KG1 (cell line): ENCODE measurements at regions not wholly inside any gene's neighbourhood (a gene's known extent, or its start where the extent isn't known, plus 50 kb on each side); places are given as distances from the start of the nearest gene placed in this dataset.
A peak's percentile ranks its signal among the peaks of the same experiment; 100 is the strongest.

Experiments used
- DNase-seq: peaks from one replicate; lab custom pipeline; 2025; lab: John Stamatoyannopoulos, UW

- DNase-seq: no peak
These were observed 226.9 kb upstream of the CRY1 start for GRCh38 chr12:107320033-107320928.

- DNase-seq: peak; percentile 42
These were observed 227.7 kb upstream of the CRY1 start for GRCh38 chr12:107320929-107321631.

DNA sequence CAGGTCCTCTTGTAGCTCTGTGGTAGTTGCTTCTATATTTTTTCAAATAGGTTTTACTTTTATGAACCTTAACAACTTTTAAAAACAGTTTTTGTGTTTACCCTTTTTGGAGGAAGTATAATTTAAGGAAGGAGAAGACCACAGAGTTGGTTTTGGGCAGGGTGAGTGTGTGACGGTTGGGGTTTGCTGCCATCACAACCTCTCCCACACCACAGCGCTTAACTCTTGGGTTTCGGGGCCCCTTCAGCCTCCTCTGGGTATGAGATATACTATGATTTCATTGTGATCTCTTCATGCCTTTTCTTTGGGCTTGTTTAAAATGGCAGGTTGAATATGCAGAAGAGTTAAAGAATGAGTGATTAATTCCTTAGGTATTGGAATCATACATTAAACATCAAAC is 228.7 kb upstream of the CRY1 start:
- DNase-seq: peak; percentile 75

- no peak for DNase-seq
These were observed 231.8 kb upstream of the CRY1 start for GRCh38 chr12:107325075-107325608.

DNA sequence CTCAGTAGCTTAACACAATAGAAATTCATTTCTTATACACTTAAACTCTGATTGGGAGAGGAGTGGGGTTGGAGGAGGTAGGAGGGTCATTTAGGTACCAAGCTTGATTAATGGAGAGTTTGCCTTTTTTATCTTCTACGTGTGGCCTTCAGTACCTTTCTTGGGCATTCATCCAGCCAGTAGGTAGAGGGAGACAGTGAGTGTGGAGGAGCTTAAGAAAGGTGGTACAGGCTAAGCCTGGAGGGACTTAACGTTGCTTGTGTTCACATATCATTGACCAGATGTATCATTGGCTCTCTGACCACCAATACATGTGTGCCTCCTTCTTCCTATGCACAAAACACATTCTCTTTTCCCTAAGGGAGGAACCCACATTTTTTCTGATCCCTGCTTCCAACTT is 232.9 kb upstream of the CRY1 start:
- no peak for DNase-seq

DNA sequence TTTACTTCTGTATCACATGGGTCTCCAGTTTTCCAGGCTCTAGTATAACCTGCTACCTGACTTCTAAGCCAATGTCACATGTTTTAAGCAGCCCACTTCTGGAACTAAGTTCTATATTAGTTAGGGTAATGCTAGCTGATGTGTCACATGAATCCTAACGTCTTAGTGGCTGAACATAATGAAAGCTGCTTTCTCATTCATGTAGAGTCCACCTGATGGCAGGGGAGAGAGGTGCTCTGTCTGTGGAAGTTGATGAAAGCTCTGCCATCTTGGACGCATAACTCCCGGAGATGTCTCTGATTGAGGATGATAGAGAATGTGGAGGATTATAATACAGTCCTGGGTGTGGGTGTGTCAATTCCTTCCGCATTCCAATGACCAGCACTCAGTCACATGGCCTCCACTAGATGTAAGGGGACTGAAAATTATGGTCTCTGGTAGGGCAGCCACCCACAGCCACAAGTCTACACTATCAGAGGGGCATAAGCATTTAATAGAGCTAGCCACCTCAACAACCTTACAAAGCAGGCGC is 234.4 kb upstream of the CRY1 start:
- no peak for DNase-seq

GRCh38 chr12:107328442-107329133 is 235.2 kb upstream of the CRY1 start:
- DNase-seq: peak; percentile 39

DNA sequence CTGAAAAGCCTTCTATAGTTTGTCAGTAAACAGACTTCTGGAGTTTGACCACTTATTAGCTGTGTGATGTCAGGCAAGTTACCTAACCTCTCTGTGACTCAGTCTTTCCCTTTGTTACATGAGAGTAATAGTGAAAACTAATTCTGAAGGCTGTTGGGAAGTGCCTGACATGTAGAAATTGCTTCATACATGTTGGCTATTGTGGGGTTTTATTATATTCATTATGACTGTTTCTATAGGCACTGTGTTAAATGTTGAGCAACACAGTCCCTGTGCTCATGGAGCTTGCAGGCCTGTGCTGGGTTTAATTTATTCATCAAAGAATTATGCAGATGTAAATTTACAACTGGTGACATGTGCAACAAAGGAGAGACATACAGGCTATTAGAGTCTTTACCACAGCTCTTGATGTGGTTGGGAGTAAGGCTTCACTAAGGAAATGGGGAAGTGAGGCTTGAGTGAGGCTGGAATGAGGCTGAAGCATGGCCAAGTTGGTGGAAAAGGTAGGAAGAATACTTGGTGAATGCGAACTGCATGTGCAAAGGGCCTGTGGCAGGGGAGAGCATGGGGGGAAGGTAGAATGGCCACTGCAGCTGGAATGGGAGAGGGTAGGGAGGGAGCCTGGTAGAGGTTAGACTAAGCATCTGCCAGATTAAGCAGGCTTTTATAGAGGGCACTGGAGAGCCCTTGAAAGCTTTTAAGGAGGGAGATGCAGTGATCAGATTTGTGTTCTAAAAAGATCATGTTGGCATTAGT is 236.4 kb upstream of the CRY1 start:
- no peak for DNase-seq

GRCh38 chr12:107330831-107331431 is 237.6 kb upstream of the CRY1 start:
- DNase-seq: no peak

DNA sequence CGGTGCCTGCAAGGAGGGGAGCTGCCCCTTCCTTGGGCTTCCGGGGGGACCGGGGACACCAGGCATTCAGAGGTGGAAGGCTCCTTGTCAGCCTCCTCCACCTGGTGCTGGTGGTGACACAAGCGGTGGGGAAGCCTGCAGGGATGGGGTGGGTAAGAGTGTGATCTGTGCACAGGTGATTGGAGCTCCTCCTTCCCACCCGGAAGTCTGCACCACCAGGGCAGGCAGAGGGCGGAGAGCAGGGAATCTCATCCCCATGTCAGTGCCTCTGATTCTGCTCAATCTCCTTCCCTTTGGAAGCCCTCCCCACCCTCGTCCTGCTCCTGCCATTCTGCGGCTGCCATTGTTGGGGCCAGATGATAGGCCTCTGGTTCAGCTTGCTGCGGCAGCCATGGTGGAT is 238.1 kb upstream of the CRY1 start:
- no peak for DNase-seq

- no peak for DNase-seq
These were observed 238.6 kb upstream of the CRY1 start for GRCh38 chr12:107331912-107332311.

- no peak for DNase-seq
These were observed 239.4 kb upstream of the CRY1 start for GRCh38 chr12:107332743-107333142.

- no peak for DNase-seq
These were observed 242.6 kb upstream of the CRY1 start for GRCh38 chr12:107335802-107336570.

DNA sequence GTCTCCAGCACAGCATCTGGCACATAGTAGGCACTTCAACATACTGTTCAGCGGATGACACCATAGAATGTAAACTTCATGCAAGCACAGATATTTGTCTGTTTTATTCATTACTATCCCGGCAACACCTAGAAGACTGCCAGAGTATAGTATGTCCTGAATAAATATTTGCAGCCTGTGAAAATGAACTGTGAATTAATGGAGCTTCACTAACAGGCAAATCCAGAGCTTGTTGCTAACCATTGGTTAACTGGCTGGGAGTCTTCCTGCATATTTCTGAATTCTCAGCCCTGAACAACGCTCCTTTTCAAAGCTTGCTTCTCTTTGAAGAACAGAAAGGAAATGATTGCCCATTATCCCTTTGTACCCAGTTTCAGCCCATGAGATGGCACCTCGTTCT is 243.3 kb upstream of the CRY1 start:
- DNase-seq: no peak

GRCh38 chr12:107337346-107338095 is 244.2 kb upstream of the CRY1 start:
- DNase-seq: no peak

DNA sequence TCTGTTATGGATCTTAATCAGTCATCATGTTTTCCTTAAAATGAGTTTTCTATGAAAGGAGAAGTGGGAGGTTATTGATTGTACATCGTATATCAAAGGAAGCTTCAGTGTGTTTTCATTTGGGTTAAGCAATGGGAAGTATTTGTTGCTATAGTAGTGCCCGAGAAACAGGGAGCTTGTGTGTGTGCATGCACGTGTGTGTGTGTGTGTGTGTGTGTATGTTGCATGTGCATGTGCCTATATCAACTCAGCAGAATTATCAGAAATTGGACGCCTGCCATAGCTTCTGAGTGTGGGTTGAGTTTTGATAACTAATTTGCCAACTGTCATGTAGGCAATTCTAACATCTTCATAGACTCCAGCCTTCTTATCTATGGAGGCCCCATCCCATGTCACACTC is 246.1 kb upstream of the CRY1 start:
- DNase-seq: no peak

DNA sequence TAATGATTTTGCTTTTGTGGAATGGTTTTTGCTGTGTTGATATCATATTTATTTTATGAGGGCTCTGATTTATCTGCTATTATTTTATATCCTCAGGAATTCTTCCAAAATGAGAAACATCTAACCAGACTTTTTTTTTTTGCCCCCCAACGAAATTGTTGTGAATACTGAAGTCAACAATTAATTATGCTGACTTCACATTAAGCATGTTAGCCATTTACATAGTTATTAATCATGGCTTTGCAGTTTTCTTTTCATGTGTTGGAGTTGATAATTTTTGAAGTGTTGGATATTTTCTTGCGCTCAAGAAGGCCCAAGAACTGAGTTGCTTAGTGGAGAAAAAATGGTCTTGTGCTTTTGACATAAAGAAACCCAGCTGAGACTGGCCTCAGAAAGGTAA is 246.6 kb upstream of the CRY1 start:
- DNase-seq: no peak

GRCh38 chr12:107340898-107341297 is 247.5 kb upstream of the CRY1 start:
- DNase-seq: no peak

- no peak for DNase-seq
These were observed 250.9 kb upstream of the CRY1 start for GRCh38 chr12:107344035-107344808.
